GM12873 (cell line): ENCODE measurements at regions not wholly inside any gene's neighbourhood (a gene's known extent, or its start where the extent isn't known, plus 50 kb on each side); places are given as distances from the start of the nearest gene placed in this dataset.

Experiments
- CTCF ChIP-seq: IDR thresholded peaks from 2 replicates; pipeline ENCODE4 v1.5.1; 2012; ENCODE audit warnings: low read depth, mild to moderate bottlenecking, moderate library complexity, low read length, control low read depth; ENCODE audit not compliant: insufficient read depth; ENCODE audit errors: missing control alignments

DNA sequence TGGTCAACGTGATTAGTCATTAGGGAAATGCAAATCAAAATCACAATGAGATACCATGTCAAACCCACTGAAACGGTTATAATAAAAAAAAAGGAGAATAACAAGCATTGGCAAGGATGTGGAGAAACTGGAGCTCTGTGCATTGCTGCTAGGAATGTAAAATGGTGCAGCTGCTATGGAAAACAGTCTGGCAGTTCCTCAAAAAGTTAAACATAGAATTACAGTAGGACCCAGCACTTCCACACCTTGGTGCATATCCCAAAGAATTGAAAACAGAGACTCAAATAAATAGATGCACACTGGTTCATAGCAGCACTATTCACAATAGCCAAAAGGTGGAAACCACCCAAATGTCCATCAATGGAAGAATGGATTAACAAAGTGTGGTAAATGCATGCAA, 201.5 kb upstream of the TUT7 start:
- no peak for TF ChIP-seq CTCF

- no peak for TF ChIP-seq CTCF
These were observed 196.2 kb upstream of the TUT7 start for GRCh38 chr9:86550401-86550800.

- no peak for TF ChIP-seq CTCF
These were observed 195.7 kb upstream of the TUT7 start for GRCh38 chr9:86549920-86550319.

DNA sequence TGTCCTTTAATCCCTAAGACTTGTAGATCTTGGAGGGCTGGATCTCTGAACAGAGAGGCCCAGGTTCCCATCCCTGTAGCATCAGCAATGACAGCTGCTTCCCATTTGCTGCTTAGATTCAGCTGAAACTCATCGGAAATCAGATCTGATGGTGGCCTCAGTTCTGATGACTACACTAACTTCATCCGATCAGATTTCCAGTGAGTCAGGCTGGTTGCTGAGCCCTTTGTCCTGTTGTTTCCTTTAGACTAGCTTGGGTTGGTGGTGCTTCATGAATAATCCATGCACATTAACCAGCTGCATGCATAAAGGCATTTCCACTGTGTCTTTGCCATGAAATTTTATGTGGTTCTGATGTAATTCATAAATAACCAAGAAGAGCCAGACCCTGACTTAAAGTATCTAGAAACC, 195.2 kb upstream of the TUT7 start:
- no peak for TF ChIP-seq CTCF

- TF ChIP-seq CTCF = no peak
These were observed 194.0 kb upstream of the TUT7 start for GRCh38 chr9:86548220-86548619.

DNA sequence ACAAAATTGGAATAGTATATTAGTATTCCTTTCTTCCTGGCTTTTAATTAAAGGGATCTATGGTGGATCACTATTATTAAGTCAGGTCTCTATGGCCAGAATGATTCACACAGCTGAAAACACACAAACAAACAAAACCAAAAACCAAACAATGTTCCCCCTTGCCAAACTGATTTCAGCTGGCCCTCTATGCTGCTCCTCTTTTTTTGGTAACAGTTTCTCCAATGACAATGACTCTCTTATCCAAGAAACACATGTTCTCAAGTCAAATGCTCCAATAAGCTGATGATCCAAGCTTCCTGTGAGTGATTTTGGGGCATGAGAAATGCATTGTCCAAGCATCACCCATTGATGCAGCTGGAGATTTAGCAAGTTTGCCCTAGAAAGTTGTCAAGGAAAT, 193.4 kb upstream of the TUT7 start:
- TF ChIP-seq CTCF = no peak

DNA sequence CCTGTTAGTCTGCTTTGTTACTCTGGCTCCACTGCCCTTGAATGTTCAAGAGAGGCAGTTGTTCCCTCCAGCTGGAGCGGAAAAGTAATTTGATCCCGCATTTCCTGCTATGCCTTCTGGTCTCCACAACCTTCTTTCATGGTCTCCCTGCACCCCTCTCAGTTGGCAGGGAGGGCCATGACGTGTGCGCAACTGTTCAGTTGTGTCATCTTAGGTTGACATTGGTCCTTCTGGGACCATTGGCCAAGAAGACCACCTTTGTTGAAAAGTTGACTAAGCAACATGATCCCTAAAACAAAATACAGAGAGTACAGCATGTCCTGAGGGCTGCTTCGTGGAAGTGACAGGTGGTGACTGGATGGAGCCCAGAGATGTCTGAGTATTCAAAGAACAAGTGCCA, 192.5 kb upstream of the TUT7 start:
- no peak for TF ChIP-seq CTCF

- TF ChIP-seq CTCF = no peak
These were observed 190.9 kb upstream of the TUT7 start for GRCh38 chr9:86545090-86545489.
